ENCODE measurements at regions not wholly inside any gene's neighbourhood (a gene's known extent, or its start where the extent isn't known, plus 50 kb on each side); places are given as distances from the start of the nearest gene placed in this dataset.
"Not testable (repeated sequence)": the region's sequence is repeated elsewhere in the genome, so short reads cannot be mapped to it uniquely, and the experiment has no call there.

DNA sequence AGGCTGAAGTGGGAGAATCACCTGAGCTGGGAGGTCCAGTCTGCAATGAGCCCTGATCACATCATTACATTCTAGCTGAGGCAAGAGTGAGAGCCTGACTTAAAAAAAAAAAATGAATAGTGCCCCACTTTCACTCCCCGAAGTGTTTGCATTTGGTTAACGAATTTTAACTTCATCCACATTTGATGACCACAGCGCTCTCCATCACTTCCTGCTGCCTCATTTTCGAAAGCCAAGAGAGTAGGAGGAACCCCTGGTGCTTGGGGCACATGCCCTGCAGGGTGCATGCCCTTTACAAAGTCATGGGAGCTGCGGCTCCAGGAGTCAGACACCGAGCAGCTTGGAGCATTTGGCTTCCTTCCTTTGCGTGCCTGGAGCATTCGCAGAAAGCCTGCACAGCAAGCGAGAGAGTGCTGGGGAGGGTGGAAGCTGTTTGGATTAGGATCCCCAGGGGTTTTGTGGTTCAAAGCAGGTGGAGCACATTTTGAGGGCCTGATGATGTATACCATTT lies 119.1 kb upstream of the METTL14 start:
- TF ChIP-seq, protein P1, sequence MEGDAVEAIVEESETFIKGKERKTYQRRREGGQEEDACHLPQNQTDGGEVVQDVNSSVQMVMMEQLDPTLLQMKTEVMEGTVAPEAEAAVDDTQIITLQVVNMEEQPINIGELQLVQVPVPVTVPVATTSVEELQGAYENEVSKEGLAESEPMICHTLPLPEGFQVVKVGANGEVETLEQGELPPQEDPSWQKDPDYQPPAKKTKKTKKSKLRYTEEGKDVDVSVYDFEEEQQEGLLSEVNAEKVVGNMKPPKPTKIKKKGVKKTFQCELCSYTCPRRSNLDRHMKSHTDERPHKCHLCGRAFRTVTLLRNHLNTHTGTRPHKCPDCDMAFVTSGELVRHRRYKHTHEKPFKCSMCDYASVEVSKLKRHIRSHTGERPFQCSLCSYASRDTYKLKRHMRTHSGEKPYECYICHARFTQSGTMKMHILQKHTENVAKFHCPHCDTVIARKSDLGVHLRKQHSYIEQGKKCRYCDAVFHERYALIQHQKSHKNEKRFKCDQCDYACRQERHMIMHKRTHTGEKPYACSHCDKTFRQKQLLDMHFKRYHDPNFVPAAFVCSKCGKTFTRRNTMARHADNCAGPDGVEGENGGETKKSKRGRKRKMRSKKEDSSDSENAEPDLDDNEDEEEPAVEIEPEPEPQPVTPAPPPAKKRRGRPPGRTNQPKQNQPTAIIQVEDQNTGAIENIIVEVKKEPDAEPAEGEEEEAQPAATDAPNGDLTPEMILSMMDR (IDR thresholded peaks at IDR 0.05) = not testable (repeated sequence)
- not testable (repeated sequence) for TF ChIP-seq POLR2A (IDR thresholded peaks at IDR 0.05)

Measured in Peyer's patch (tissue), 4 donors.